Large intestine (tissue), 3 donors: ENCODE measurements at regions not wholly inside any gene's neighbourhood (a gene's known extent, or its start where the extent isn't known, plus 50 kb on each side); places are given as distances from the start of the nearest gene placed in this dataset.

Experiments used
- DNase-seq, 2 donors: peaks; one replicate each; pipeline versions ENCODE4 v3.0.0 to v3.0.0-alpha.2; 2013
- H3K27ac ChIP-seq: one replicate; pipeline ENCODE4 v1.5.1; 2013; ENCODE audit warnings: low read length
- H3K27me3 ChIP-seq: 2 replicates; pipeline ENCODE4 v1.6.1; 2013; ENCODE audit warnings: low read length; ENCODE audit not compliant: control insufficient read depth, insufficient read depth
- H3K36me3 ChIP-seq: 2 replicates; pipeline ENCODE4 v1.6.1; 2013; ENCODE audit warnings: low read length; ENCODE audit not compliant: control insufficient read depth, insufficient read depth
- H3K4me1 ChIP-seq: one replicate; pipeline ENCODE4 v1.6.1; 2013; ENCODE audit warnings: low read length; ENCODE audit not compliant: control insufficient read depth, insufficient read depth
- H3K4me3 ChIP-seq: one replicate; pipeline ENCODE4 v1.5.1; 2013; ENCODE audit warnings: low read length
- H3K9me3 ChIP-seq: one replicate; pipeline ENCODE4 v1.6.1; 2013; ENCODE audit warnings: mild to moderate bottlenecking, low read depth, low read length, moderate library complexity; ENCODE audit not compliant: control insufficient read depth
- WGBS: methylation state at CpG from one replicate; pipeline ENCODE4 v1.1.5; 2013; ENCODE audit warnings: low lambda C conversion rate; ENCODE audit not compliant: insufficient coverage; 5-methylcytosine and 5-hydroxymethylcytosine counted together

GRCh38 chr17:11029791-11030190, 191.9 kb upstream of the PIRT start:
- no peaks in the 10 kb centered on the region for H3K9me3 ChIP-seq
- no peak overlapping the region for H3K27ac ChIP-seq
- no peaks in the 10 kb centered on the region for H3K36me3 ChIP-seq
- no CpG with 5 or more reads among the region's 3 CpGs for WGBS
- H3K27me3 ChIP-seq, result no peaks in the 10 kb centered on the region
- DNase-seq, result no peak
- no peak overlapping the region for H3K4me3 ChIP-seq
- no peaks in the 10 kb centered on the region for H3K4me1 ChIP-seq

GRCh38 chr17:11028349-11028748, 190.5 kb upstream of the PIRT start:
- H3K9me3 ChIP-seq, result no peaks in the 10 kb centered on the region
- no peaks in the 10 kb centered on the region for H3K36me3 ChIP-seq
- no peaks in the 10 kb centered on the region for H3K27me3 ChIP-seq
- no peak overlapping the region for H3K27ac ChIP-seq
- H3K4me1 ChIP-seq, result no peaks in the 10 kb centered on the region
- no peak overlapping the region for H3K4me3 ChIP-seq
- DNase-seq, result no peak
- 28% methylated on average over 2 of the region's 3 CpGs for WGBS

- H3K27me3 ChIP-seq, result no peaks in the 10 kb centered on the region
- no peaks in the 10 kb centered on the region for H3K4me1 ChIP-seq
- no peak for DNase-seq
- no peaks in the 10 kb centered on the region for H3K9me3 ChIP-seq
- H3K36me3 ChIP-seq, result no peaks in the 10 kb centered on the region
- no CpG with 5 or more reads among the region's 2 CpGs for WGBS
- no peak overlapping the region for H3K4me3 ChIP-seq
- no peak overlapping the region for H3K27ac ChIP-seq
Measured at GRCh38 chr17:11026903-11027302, 189.0 kb upstream of the PIRT start.

GRCh38 chr17:11023639-11024479, 186.0 kb upstream of the PIRT start:
- no peaks in the 10 kb centered on the region for H3K27me3 ChIP-seq
- no CpG with 5 or more reads among the region's 5 CpGs for WGBS
- DNase-seq, result no peak
- no peak overlapping the region for H3K27ac ChIP-seq
- no peaks in the 10 kb centered on the region for H3K36me3 ChIP-seq
- H3K9me3 ChIP-seq, result no peaks in the 10 kb centered on the region
- no peak overlapping the region for H3K4me3 ChIP-seq
- no peaks in the 10 kb centered on the region for H3K4me1 ChIP-seq

GRCh38 chr17:11006530-11006929, 168.6 kb upstream of the PIRT start:
- H3K36me3 ChIP-seq, result no peaks in the 10 kb centered on the region
- no peak overlapping the region for H3K27ac ChIP-seq
- H3K9me3 ChIP-seq, result no peaks in the 10 kb centered on the region
- no peaks in the 10 kb centered on the region for H3K27me3 ChIP-seq
- no peak overlapping the region for H3K4me3 ChIP-seq
- DNase-seq, result no peak
- WGBS, result no CpG with 5 or more reads among the region's 5 CpGs
- no peaks in the 10 kb centered on the region for H3K4me1 ChIP-seq

GRCh38 chr17:11005940-11006339, 168.1 kb upstream of the PIRT start:
- no CpG with 5 or more reads among the region's 8 CpGs for WGBS
- H3K27ac ChIP-seq, result no peak overlapping the region
- DNase-seq, result no peak
- no peaks in the 10 kb centered on the region for H3K36me3 ChIP-seq
- H3K4me1 ChIP-seq, result no peaks in the 10 kb centered on the region
- H3K4me3 ChIP-seq, result no peak overlapping the region
- no peaks in the 10 kb centered on the region for H3K9me3 ChIP-seq
- H3K27me3 ChIP-seq, result no peaks in the 10 kb centered on the region

- Histone ChIP-seq H3K27ac (no peak overlapping the region), H3K4me3 (no peak overlapping the region), H3K36me3 (no peaks in the 10 kb centered on the region), H3K27me3 (no peaks in the 10 kb centered on the region), H3K4me1 (no peaks in the 10 kb centered on the region), H3K9me3 (no peaks in the 10 kb centered on the region)
- no CpG with 5 or more reads among the region's 2 CpGs for WGBS
- DNase-seq, result no peak
Measured at GRCh38 chr17:11002417-11002816, 164.5 kb upstream of the PIRT start.

GRCh38 chr17:11001651-11002050, 163.8 kb upstream of the PIRT start:
- no CpG with 5 or more reads among the region's 4 CpGs for WGBS
- H3K27me3 ChIP-seq, result no peaks in the 10 kb centered on the region
- no peak overlapping the region for H3K4me3 ChIP-seq
- H3K9me3 ChIP-seq, result no peaks in the 10 kb centered on the region
- H3K36me3 ChIP-seq, result no peaks in the 10 kb centered on the region
- H3K27ac ChIP-seq, result no peak overlapping the region
- no peaks in the 10 kb centered on the region for H3K4me1 ChIP-seq
- no peak for DNase-seq

GRCh38 chr17:10999484-10999883, 161.6 kb upstream of the PIRT start:
- Histone ChIP-seq H3K27ac (no peak overlapping the region), H3K27me3 (no peaks in the 10 kb centered on the region), H3K36me3 (no peaks in the 10 kb centered on the region), H3K9me3 (no peaks in the 10 kb centered on the region), H3K4me1 (no peaks in the 10 kb centered on the region), H3K4me3 (no peak overlapping the region)
- WGBS, result no CpG with 5 or more reads among the region's 2 CpGs
- peak in 1 of 2 donors; percentile 6 for DNase-seq

GRCh38 chr17:10993126-10993525, 155.2 kb upstream of the PIRT start:
- no peak overlapping the region for H3K4me3 ChIP-seq
- H3K27me3 ChIP-seq, result no peaks in the 10 kb centered on the region
- no peak overlapping the region for H3K27ac ChIP-seq
- no peaks in the 10 kb centered on the region for H3K9me3 ChIP-seq
- no peak for DNase-seq
- no peaks in the 10 kb centered on the region for H3K4me1 ChIP-seq
- H3K36me3 ChIP-seq, result no peaks in the 10 kb centered on the region
- no CpG with 5 or more reads among the region's 7 CpGs for WGBS
